Lower leg skin (tissue), 4 donors: ENCODE measurements at regions not wholly inside any gene's neighbourhood (a gene's known extent, or its start where the extent isn't known, plus 50 kb on each side); places are given as distances from the start of the nearest gene placed in this dataset.

ENCODE experiments used
- DNase-seq, 2 donors: peaks; one replicate each; pipeline ENCODE4 v3.0.0-alpha.2; 2019; ENCODE audit warnings: low spot score in 2 of 2
- H3K4me3 ChIP-seq: fragments of 200-600 bp; sonication (generic); 2 replicates; pipeline ENCODE4 v1.5.1; 2017; ENCODE audit warnings: mild to moderate bottlenecking, low read depth; ENCODE audit not compliant: poor library complexity, severe bottlenecking
- POLR2A ChIP-seq, 2 donors: fragments of 450-650 bp; IDR thresholded peaks; one replicate each; pipeline ENCODE4 v1.6.1; 2016 to 2017; ENCODE audit warnings: antibody characterized with exemption in 2 of 2, mild to moderate bottlenecking in 1 of 2, moderate library complexity in 1 of 2
- WGBS, 2 donors: methylation state at CpG; one replicate each; pipeline ENCODE4 v1.1.5; 2018; 5-methylcytosine and 5-hydroxymethylcytosine counted together
- intact Hi-C: fragments of 100-400 bp; cut with DNase I; formaldehyde crosslinking; loops from one replicate; pipeline ENCODE4 v1.15.0; 2023; ENCODE audit warnings: low total_unique reads
- TF ChIP-seq, protein P1 (sequence below), 3 donors: fragments of 450-650 bp; IDR thresholded peaks; one replicate each; pipeline ENCODE4 v1.5.1; 2016; ENCODE audit warnings: antibody characterized with exemption in 3 of 3, mild to moderate bottlenecking in 3 of 3, moderate library complexity in 2 of 3

DNA sequence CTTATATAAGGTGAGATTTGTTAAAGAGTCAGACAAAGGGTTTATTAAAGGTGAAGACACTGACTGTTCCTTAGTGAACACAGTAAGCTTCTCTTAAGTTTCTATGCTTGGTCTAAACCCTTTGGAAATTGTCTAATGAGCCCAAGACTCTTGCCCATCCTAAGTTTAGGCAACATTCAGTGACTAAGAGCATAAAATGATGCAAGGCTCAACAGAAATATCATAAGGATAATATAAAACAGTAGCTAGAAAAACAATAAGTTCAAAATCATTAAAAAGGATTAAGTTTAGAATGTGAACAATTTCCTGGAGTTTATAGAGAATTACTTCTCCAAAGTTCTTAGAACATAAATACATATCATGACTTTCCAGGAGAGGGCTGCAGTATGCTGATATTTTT is 108.9 kb upstream of the PDC start:
- TF ChIP-seq, protein P1, sequence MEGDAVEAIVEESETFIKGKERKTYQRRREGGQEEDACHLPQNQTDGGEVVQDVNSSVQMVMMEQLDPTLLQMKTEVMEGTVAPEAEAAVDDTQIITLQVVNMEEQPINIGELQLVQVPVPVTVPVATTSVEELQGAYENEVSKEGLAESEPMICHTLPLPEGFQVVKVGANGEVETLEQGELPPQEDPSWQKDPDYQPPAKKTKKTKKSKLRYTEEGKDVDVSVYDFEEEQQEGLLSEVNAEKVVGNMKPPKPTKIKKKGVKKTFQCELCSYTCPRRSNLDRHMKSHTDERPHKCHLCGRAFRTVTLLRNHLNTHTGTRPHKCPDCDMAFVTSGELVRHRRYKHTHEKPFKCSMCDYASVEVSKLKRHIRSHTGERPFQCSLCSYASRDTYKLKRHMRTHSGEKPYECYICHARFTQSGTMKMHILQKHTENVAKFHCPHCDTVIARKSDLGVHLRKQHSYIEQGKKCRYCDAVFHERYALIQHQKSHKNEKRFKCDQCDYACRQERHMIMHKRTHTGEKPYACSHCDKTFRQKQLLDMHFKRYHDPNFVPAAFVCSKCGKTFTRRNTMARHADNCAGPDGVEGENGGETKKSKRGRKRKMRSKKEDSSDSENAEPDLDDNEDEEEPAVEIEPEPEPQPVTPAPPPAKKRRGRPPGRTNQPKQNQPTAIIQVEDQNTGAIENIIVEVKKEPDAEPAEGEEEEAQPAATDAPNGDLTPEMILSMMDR (IDR thresholded peaks at IDR 0.05): no peak
- TF ChIP-seq POLR2A (IDR thresholded peaks at IDR 0.05): no peak
- DNase-seq: no peak

DNA sequence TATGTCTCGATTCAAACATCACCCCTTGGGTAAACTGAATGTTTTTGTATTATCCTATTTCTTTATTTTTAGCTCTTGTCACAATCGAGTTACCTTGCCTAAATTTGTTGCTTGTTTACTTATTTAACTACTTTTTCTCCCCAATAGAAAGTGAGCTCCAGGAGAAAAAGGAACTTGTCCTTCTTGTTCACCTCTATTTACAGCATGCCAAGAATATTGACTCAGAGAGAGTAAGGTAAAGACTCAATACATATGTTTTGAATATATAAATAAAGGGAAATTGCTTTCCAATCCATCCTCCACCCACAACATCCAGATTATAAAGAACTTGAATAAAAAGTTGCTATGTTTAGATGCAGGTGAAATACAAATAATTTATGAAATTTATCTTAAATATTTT is 107.3 kb upstream of the PDC start:
- H3K4me3 ChIP-seq: no peak overlapping the region
- intact Hi-C loops: no loop called here
- no peak for TF ChIP-seq POLR2A (IDR thresholded peaks at IDR 0.05)
- WGBS, 2 donors: 60 to 63% methylated on average over 2 of the region's 2 CpGs
- no peak for DNase-seq

More for the DNA sequence above, 108.9 kb upstream of the PDC start:
- intact Hi-C loops: no loop called here
- no peak overlapping the region for H3K4me3 ChIP-seq

DNA sequence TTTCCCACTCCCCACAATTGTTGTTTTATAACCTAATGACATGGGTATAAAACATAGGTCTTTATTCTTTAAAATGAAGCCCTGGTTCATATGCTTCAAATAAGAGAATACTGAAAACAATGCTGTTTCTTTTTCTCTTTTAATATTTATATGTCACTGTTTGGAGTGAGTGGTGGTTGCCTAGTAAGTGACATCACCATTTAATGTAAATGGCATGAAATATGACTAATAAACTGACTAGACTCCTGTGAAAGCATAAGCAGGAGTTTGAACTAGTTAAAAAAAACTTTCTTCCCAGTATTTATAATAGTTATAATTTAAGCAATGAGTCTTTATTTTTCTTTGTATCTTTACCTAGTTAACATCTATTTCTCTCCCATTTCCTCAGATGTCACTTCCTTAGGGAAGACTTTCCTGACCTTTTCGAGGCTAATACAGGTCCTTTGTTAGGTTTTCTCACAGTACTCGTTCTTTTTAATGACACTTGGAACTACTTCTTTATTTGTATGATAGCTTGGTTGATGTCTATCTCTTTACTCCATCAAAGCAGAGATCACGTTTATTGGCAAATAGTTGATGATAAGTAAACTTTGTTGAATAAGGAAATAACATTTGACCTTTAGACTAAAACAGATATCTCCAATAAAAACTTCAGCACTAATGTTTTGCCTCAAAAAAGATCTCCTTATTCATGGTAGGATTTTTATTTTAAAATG is 105.4 kb upstream of the PDC start:
- intact Hi-C loops: no loop called here
- TF ChIP-seq, protein P1 (IDR thresholded peaks at IDR 0.05): no peak
- no peak for TF ChIP-seq POLR2A (IDR thresholded peaks at IDR 0.05)
- no peak overlapping the region for H3K4me3 ChIP-seq
- 51 to 57% methylated on average over 3 of the region's 3 CpGs for WGBS, 2 donors
- DNase-seq: no peak

DNA sequence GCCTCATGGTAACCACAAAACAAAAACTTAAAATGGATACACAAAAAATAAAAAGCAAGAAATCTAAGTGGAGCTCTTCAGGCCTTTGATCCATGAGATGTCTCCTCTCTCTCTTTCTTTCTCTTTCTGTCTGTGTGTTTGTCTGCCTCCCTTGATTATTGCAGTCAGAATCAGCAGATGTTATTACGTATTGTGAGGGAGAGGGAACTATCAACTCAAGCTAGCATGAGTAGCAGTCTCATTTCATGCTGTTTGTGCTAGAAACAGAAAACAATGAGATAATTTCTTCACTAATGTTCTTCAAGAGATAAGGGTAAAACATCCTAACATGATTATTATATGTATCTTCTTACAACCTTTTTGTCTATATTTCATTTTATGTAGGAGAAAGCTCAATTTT is 103.7 kb upstream of the PDC start:
- no peak for DNase-seq
- TF ChIP-seq, protein P1 (IDR thresholded peaks at IDR 0.05): no peak
- TF ChIP-seq POLR2A (IDR thresholded peaks at IDR 0.05): no peak
- 52 to 59% methylated on average over 1 of the region's 1 CpG for WGBS, 2 donors
- no peak overlapping the region for H3K4me3 ChIP-seq
- intact Hi-C loops: no loop called here

DNA sequence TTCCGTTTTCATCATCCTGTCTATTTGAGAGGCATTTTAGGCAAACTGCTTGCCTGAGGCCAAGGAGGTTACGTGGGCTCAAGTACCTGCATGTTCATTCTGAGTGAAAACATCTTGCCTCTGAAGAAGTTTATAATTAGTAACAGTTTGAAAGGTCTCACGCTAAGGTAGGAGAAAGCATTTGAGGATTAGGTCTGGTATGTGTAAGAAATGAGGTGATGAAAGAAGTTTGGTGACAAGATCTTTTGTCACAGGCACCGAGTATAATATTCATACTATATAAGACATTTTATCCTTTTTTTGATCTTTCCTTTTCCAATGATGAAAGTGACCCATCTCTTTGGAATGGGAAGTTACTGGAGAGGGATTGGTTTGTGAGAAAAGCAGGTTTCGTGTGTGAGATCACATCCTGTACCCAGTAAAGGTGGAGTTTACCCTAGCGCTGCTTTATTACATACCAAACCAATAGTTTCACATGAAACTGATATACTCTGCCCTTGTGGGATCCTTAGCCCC is 98.7 kb upstream of the PDC start:
- 46 to 50% methylated on average over 6 of the region's 6 CpGs for WGBS, 2 donors
- no peak for DNase-seq
- intact Hi-C loops: no loop called here
- H3K4me3 ChIP-seq: no peak overlapping the region
- no peak for TF ChIP-seq POLR2A (IDR thresholded peaks at IDR 0.05)
- TF ChIP-seq, protein P1 (IDR thresholded peaks at IDR 0.05): no peak

DNA sequence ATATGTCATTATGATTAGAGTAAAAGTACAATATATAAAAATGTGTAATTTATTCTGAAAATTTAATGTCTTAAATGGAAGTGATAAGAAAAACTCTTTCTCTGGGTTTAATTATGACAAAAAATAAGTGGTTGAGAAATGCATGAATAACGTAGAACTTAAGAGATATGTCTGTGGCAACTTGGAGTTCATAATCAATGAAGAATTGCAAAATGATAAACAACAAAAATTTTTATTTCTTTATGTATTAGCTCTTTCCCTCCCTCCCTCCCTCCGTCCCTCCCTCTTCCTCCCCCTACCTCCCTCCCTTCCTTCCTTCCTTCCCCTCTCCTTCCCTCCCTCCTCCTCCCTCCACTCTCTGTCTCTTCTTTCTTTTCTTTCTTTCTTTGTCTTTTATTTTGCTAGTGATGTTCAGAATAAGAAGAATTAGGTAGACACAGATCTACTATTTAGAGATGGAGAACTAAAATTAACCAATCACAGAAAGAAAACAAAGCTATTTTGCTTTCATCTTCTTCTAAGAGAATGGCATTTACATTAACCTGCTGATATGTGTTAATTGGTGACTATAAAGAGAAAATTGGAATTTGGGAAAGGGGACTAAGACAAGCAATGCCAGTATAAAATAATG is 96.3 kb upstream of the PDC start:
- no peak overlapping the region for H3K4me3 ChIP-seq
- intact Hi-C loops: no loop called here
- TF ChIP-seq POLR2A (IDR thresholded peaks at IDR 0.05): no peak
- TF ChIP-seq, protein P1 (IDR thresholded peaks at IDR 0.05): no peak
- WGBS, 2 donors: 62% methylated on average over 2 of the region's 2 CpGs
- no peak for DNase-seq
